ENCODE measurements at regions not wholly inside any gene's neighbourhood (a gene's known extent, or its start where the extent isn't known, plus 50 kb on each side); places are given as distances from the start of the nearest gene placed in this dataset.

- ATAC-seq (no peak), DNase-seq (no peak)
- no peak overlapping the region for H3K27ac ChIP-seq
- intact Hi-C loops (cut with DNase I) = no loop called here
- H3K9me3 ChIP-seq = no peaks in the 10 kb centered on the region
- no peak overlapping the region for H3K4me3 ChIP-seq
- TF ChIP-seq, protein P1, sequence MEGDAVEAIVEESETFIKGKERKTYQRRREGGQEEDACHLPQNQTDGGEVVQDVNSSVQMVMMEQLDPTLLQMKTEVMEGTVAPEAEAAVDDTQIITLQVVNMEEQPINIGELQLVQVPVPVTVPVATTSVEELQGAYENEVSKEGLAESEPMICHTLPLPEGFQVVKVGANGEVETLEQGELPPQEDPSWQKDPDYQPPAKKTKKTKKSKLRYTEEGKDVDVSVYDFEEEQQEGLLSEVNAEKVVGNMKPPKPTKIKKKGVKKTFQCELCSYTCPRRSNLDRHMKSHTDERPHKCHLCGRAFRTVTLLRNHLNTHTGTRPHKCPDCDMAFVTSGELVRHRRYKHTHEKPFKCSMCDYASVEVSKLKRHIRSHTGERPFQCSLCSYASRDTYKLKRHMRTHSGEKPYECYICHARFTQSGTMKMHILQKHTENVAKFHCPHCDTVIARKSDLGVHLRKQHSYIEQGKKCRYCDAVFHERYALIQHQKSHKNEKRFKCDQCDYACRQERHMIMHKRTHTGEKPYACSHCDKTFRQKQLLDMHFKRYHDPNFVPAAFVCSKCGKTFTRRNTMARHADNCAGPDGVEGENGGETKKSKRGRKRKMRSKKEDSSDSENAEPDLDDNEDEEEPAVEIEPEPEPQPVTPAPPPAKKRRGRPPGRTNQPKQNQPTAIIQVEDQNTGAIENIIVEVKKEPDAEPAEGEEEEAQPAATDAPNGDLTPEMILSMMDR (IDR thresholded peaks at IDR 0.05) = no peak
- H3K36me3 ChIP-seq (ENCODE audit: insufficient read depth in 1 of 2, low read depth in 1 of 2) = no peaks in the 10 kb centered on the region
- H3K4me1 ChIP-seq = no peaks in the 10 kb centered on the region
- 76 to 82% (median 81%) methylated on average over 2 of the region's 2 CpGs for WGBS, 3 donors
- H3K27me3 ChIP-seq (ENCODE audit: insufficient read depth in 3 of 3, low read length in 2 of 3) = no peaks in the 10 kb centered on the region
These were observed 92.2 kb upstream of the CNKSR3 start for GRCh38 chr6:154602708-154603107.

DNA sequence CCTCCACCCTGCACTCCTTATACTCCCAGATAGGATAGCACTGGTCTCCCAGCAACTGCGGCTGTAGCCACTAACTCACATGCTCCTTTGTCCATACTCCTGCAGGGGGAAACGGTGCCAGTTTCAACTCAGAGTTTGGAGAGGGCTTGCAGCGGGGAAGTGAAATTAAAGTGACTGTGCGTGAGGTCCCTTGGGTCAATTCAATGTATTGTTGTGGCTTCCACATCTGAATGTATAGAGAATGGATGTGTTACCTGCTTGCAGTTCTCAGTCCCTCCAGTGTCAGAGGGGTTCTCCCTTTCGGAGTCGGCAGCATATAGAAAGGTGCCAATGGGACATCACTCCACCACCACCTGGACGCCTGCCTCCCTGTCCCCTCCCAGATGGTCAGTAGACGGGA is 93.6 kb upstream of the CNKSR3 start:
- WGBS, 3 donors = 79 to 82% (median 80%) methylated on average over 8 of the region's 8 CpGs
- Histone ChIP-seq H3K9me3 (no peaks in the 10 kb centered on the region), H3K4me1 (no peaks in the 10 kb centered on the region), H3K4me3 (no peak overlapping the region), H3K36me3 (ENCODE audit: insufficient read depth in 1 of 2, low read depth in 1 of 2) (no peaks in the 10 kb centered on the region), H3K27me3 (ENCODE audit: insufficient read depth in 3 of 3, low read length in 2 of 3) (no peaks in the 10 kb centered on the region), H3K27ac (no peak overlapping the region)
- ATAC-seq (no peak), DNase-seq (no peak)
- TF ChIP-seq, protein P1 (IDR thresholded peaks at IDR 0.05) = no peak
- intact Hi-C loops (cut with DNase I) = no loop called here

DNA sequence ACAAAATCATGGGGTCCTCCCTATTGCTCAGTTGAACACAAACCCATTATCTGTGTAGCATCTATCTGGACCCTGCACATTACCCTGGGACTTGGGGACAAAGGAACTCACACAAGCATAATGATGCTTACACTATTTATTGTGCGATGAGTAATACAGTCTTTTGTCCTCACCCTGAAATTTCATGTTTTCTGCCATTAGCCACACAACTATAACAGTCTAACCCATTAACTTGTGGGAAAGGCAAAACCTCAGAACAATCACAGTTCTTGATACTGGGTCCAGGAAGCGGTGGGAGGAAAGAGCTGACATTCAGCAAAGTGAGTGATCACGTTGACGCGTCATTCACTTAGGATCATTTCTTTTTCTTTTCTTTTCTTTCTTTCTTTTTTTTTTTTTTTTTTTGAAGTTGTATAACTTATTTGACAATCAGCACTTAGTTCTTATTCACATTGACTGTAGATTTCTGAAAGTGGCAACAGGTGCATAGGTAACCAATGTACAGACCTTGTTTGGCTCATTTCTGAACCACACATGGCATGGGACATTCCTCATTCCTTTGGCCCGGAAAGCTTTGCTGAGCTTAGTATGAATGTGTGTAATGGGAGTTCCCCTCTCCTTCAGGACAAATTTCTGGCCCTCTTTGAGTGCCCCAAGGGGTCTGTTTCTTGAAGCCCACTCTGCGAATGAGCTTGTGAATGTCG is 94.8 kb upstream of the CNKSR3 start:
- 73 to 85% (median 77%) methylated on average over 8 of the region's 8 CpGs for WGBS, 3 donors
- ATAC-seq = no peak
- TF ChIP-seq, protein P1 (IDR thresholded peaks at IDR 0.05) = no peak

DNA sequence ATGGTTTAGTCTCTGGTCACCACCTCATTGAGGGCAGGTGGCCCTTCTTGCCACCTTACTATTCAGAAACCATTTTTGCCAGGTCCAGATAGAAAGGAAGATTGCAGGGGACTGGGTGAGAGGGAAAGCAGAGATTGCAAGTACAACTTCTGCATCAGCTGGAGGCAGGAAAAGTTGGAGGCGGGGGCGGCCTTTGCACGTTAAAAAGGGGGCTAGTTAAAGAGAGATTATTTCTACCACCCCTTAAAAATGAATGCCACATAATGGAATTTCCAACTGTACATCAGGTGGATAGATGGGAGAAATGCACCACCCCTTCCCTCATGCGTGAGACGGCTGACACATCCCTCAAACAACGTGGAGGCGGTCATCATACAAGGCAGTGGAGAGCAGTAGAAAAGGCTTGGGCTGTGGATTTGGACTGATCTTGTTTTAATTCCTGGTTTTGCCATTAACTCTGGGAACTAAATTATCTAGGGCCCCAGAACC is 95.4 kb upstream of the CNKSR3 start:
- Histone ChIP-seq H3K4me1 (no peaks in the 10 kb centered on the region), H3K27me3 (ENCODE audit: insufficient read depth in 3 of 3, low read length in 2 of 3) (no peaks in the 10 kb centered on the region), H3K36me3 (ENCODE audit: insufficient read depth in 1 of 2, low read depth in 1 of 2) (no peaks in the 10 kb centered on the region), H3K4me3 (no peak overlapping the region), H3K27ac (no peak overlapping the region), H3K9me3 (no peaks in the 10 kb centered on the region)
- ATAC-seq (no peak), DNase-seq (no peak)
- intact Hi-C loops (cut with DNase I) = no loop called here
- WGBS, 3 donors = 82 to 92% (median 91%) methylated on average over 7 of the region's 7 CpGs
- TF ChIP-seq, protein P1 (IDR thresholded peaks at IDR 0.05) = no peak

More for the DNA sequence above, 94.8 kb upstream of the CNKSR3 start:
- no peak overlapping the region for H3K4me3 ChIP-seq
- intact Hi-C loops (cut with DNase I) = no loop called here
- H3K27ac ChIP-seq = no peak overlapping the region
- no peaks in the 10 kb centered on the region for H3K4me1 ChIP-seq
- H3K36me3 ChIP-seq (ENCODE audit: insufficient read depth in 1 of 2, low read depth in 1 of 2) = no peaks in the 10 kb centered on the region
- no peaks in the 10 kb centered on the region for H3K9me3 ChIP-seq
- H3K27me3 ChIP-seq (ENCODE audit: insufficient read depth in 3 of 3, low read length in 2 of 3) = no peaks in the 10 kb centered on the region
- no peak for DNase-seq

DNA sequence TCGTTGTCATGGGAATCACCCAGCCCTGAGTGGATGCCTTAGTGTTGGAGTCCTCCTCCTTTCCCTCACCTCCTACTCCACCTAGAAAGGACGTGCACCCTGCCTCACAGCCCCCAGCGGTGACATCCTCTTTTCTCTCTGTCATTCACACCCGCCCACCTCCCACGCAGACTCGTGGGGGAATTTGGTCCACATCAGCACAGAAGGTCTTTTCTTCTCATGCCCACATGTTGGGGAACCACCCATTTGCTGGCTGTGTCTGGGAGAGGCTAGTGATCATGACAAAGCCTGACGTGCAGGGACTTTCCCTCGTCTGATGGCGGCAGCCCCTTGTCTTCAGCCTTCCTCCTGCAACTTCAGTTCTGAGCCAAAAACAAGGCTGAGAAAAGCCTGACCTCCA is 96.0 kb upstream of the CNKSR3 start:
- TF ChIP-seq, protein P1 (IDR thresholded peaks at IDR 0.05) = no peak
- Histone ChIP-seq H3K9me3 (no peaks in the 10 kb centered on the region), H3K4me3 (no peak overlapping the region), H3K36me3 (ENCODE audit: insufficient read depth in 1 of 2, low read depth in 1 of 2) (no peaks in the 10 kb centered on the region), H3K27me3 (ENCODE audit: insufficient read depth in 3 of 3, low read length in 2 of 3) (no peaks in the 10 kb centered on the region), H3K27ac (no peak overlapping the region), H3K4me1 (no peaks in the 10 kb centered on the region)
- DNase-seq = no peak
- no peak for ATAC-seq
- intact Hi-C loops (cut with DNase I) = no loop called here
- 71 to 80% (median 76%) methylated on average over 9 of the region's 9 CpGs for WGBS, 3 donors
